Kidney (tissue), 13 donors: ENCODE measurements at regions not wholly inside any gene's neighbourhood (a gene's known extent, or its start where the extent isn't known, plus 50 kb on each side); places are given as distances from the start of the nearest gene placed in this dataset.
A peak's percentile ranks its signal among the peaks of the same experiment; 100 is the strongest.

Source experiments
- DNase-seq, 5 donors: peaks; one replicate each; pipeline ENCODE4 v3.0.0-alpha.2; 2013 to 2020
- FAIRE-seq: peaks from 2 replicates; lab custom pipeline; 2012; peaks lifted over from hg19 to GRCh38; lab: Jason Lieb, UNC
- H3K27ac ChIP-seq, 2 donors: one replicate each; pipeline ENCODE4 v1.7.0; 2013; ENCODE audit warnings: low read depth in 2 of 2, low read length in 2 of 2, inconsistent platforms in 1 of 2
- H3K27me3 ChIP-seq: one replicate; pipeline ENCODE4 v1.7.1; 2013; ENCODE audit warnings: low read length, inconsistent platforms; ENCODE audit not compliant: control insufficient read depth, insufficient read depth
- H3K36me3 ChIP-seq, 3 donors: one replicate each; pipeline versions ENCODE4 v1.7.0 to v1.7.1; 2013; ENCODE audit warnings: low read length in 3 of 3, control low read depth in 1 of 3, inconsistent platforms in 1 of 3; ENCODE audit not compliant: insufficient read depth in 3 of 3, control insufficient read depth in 2 of 3
- H3K4me1 ChIP-seq, 3 donors: one replicate each; pipeline versions ENCODE4 v1.7.0 to v1.7.1; 2013; ENCODE audit warnings: low read length in 3 of 3, inconsistent platforms in 1 of 3, low read depth in 1 of 3; ENCODE audit not compliant: control insufficient read depth in 2 of 3, insufficient read depth in 2 of 3
- H3K4me3 ChIP-seq, 3 donors: one replicate each; pipeline versions ENCODE4 v1.7.0 to v1.8.1; 2013; ENCODE audit warnings: low read length in 3 of 3, control low read depth in 1 of 3, inconsistent platforms in 1 of 3
- H3K9ac ChIP-seq, 3 donors: one replicate each; pipeline versions ENCODE4 v1.7.0 to v1.7.1; 2013; ENCODE audit warnings: low read length in 3 of 3, control low read depth in 1 of 3, inconsistent platforms in 1 of 3
- H3K9me3 ChIP-seq, 3 donors: one replicate each; pipeline versions ENCODE4 v1.7.0 to v1.7.1; 2013; ENCODE audit warnings: low read length in 3 of 3, control low read depth in 1 of 3, inconsistent platforms in 1 of 3; ENCODE audit not compliant: control insufficient read depth in 2 of 3, insufficient read depth in 1 of 3
- intact Hi-C: fragments of 100-400 bp; cut with DNase I; formaldehyde crosslinking; loops from one replicate; pipeline ENCODE4 v1.11.1; 2022
- TF ChIP-seq, protein P1 (sequence below): IDR thresholded peaks from 3 replicates; pipeline ENCODE4 v1.5.1; 2012; ENCODE audit warnings: mild to moderate bottlenecking, moderate library complexity, borderline replicate concordance; ENCODE audit not compliant: insufficient read depth; ENCODE audit errors: extremely low read depth
- donor health status: control.
- donor health status: control.
- donor health status: control.
- donor health status: control.
- donor health status: control.
- donor health status: DM: yes; HTN: yes; CAD: no.
- donor health status: Normal renal cell carcinoma (clear cell type).

DNA sequence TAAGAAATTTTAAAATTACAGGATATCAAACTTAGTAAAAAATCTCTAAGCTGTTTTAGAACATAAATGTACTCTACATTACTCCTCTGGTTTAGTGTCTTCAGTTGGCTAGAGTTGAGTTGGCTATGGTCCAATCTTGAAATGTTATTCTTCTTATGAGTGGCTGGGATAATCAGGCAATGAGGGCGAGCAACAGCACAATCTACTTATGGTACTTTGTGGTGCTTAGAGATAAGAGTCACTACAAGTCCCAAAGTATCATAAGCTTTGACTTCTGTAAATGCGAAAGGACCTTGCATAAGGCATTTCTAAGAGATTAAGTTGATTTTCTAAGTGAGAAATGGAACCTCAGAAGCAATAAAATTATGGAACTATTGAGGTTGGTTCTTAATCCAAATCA lies 361.7 kb downstream of the GPD2 start:
- no peaks in the 10 kb centered on the region for H3K4me1 ChIP-seq
- no peaks in the 10 kb centered on the region for H3K9me3 ChIP-seq
- no peak overlapping the region for H3K9ac ChIP-seq
- intact Hi-C loops = no loop called here
- no peak overlapping the region for H3K27ac ChIP-seq
- H3K27me3 ChIP-seq = no peaks in the 10 kb centered on the region
- FAIRE-seq (no peak), DNase-seq (no peak)
- TF ChIP-seq, protein P1, sequence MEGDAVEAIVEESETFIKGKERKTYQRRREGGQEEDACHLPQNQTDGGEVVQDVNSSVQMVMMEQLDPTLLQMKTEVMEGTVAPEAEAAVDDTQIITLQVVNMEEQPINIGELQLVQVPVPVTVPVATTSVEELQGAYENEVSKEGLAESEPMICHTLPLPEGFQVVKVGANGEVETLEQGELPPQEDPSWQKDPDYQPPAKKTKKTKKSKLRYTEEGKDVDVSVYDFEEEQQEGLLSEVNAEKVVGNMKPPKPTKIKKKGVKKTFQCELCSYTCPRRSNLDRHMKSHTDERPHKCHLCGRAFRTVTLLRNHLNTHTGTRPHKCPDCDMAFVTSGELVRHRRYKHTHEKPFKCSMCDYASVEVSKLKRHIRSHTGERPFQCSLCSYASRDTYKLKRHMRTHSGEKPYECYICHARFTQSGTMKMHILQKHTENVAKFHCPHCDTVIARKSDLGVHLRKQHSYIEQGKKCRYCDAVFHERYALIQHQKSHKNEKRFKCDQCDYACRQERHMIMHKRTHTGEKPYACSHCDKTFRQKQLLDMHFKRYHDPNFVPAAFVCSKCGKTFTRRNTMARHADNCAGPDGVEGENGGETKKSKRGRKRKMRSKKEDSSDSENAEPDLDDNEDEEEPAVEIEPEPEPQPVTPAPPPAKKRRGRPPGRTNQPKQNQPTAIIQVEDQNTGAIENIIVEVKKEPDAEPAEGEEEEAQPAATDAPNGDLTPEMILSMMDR = no peak
- no peak overlapping the region for H3K4me3 ChIP-seq
- H3K36me3 ChIP-seq = no peaks in the 10 kb centered on the region

- H3K27ac ChIP-seq = no peak overlapping the region
- H3K4me3 ChIP-seq = no peak overlapping the region
- DNase-seq (peak in 2 of 5 donors; percentile 5 to 28), FAIRE-seq (no peak)
- no peaks in the 10 kb centered on the region for H3K36me3 ChIP-seq
- H3K4me1 ChIP-seq = no peaks in the 10 kb centered on the region
- H3K9ac ChIP-seq = no peak overlapping the region
- TF ChIP-seq, protein P1 = no peak
- no peaks in the 10 kb centered on the region for H3K9me3 ChIP-seq
- H3K27me3 ChIP-seq = no peaks in the 10 kb centered on the region
- intact Hi-C loops = no loop called here
These were observed 364.0 kb downstream of the GPD2 start for GRCh38 chr2:156800065-156800653.

DNA sequence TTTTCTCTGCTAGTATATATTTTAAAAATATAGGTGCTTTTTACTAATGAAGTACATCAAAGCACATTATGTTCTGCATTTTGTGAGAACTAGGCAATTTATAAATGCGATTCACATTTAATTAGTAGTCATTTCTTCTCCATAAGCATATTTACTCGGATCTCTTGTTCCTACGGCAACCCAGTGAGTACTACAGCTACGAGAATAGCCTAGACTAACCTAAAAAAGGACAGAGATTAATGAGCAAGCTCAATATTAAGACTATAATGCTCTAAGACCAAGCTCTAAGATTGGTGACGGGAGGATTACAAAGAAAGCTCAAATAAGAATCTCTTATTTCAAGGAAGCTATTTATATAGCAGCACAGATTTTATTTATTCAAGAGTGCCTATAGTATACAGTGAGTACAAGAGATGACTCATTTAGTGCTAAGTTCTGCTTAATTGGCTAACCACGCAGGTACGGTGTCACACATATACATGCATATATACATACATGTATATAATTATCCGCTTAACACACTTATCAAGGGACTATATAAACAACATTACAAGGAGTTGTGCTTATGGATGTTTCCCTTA lies 364.7 kb downstream of the GPD2 start:
- Histone ChIP-seq H3K4me1 (no peaks in the 10 kb centered on the region), H3K36me3 (no peaks in the 10 kb centered on the region), H3K27ac (no peak overlapping the region), H3K4me3 (no peak overlapping the region), H3K9ac (no peak overlapping the region), H3K27me3 (no peaks in the 10 kb centered on the region), H3K9me3 (no peaks in the 10 kb centered on the region)
- peak in 1 of 5 donors; percentile 5 for DNase-seq
- no peak for FAIRE-seq
- TF ChIP-seq, protein P1 = no peak
- intact Hi-C loops = no loop called here
